GM19438 (cell line): ENCODE measurements at regions not wholly inside any gene's neighbourhood (a gene's known extent, or its start where the extent isn't known, plus 50 kb on each side); places are given as distances from the start of the nearest gene placed in this dataset.

Source experiments
- ATAC-seq: cut with Tn5 transposase; IDR thresholded peaks from one replicate; pipeline ENCODE4 v1.9.1; 2021; ENCODE audit warnings: low read depth; ENCODE audit not compliant: unreplicated experiment

- no peak for ATAC-seq
These were observed 104.0 kb upstream of the IQSEC1 start for GRCh38 chr3:13177236-13177635.

DNA sequence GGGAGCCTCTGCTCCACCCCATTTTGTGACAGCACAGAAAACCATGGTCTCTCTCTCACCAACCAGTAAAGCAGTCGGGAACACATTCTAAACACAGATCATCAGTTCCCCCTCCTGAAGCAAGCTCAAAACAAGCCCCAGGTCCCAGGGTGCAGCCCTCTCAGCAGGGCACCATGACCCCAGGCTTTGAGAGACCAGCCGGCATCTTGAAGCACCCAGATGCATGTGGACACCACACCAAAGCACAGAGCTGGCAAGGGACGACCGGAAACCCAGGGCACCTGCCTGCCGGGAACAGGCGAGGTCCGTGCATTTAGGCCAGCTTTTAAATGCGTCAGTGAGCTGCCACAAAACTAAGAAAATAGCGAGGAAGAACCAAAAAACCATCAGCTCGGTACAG, 103.2 kb upstream of the IQSEC1 start:
- ATAC-seq, result no peak

DNA sequence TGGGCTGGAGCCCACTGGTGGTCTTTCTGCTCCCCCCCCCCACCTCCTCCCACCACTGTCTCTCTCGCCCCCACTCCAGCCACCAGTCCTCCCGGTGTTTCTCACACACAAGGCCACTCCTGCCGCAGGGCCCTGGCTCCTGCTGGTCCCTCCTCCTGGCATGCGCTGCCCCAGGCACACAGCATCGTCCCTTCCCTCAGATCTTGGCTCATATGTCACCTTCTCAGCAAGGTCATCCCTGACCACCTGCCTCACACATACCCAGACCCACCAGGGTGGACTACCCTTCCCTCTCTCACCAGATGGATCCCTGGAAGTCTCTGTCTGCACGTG, 101.5 kb upstream of the IQSEC1 start:
- no peak for ATAC-seq

GRCh38 chr3:13174011-13174802, 101.0 kb upstream of the IQSEC1 start:
- no peak for ATAC-seq

DNA sequence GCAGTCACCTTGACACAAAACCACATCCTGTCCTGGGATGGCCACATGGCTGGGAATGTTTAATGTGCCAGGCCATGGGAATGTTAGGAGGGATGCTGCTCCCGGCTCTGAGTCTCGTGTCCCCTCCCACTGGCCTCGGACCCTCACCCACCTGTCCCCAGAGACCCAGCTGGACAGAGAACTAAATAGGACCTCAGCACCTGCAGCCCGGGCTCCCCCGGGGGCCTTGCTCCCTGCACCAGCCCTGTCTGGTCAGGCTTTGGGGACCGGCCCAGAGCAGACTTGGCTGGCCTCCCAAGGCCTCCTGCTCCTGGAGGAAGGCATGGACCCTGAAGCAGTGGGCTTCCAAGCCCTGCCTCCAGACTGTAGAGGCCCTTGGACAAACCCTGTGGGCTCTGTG, 100.0 kb upstream of the IQSEC1 start:
- ATAC-seq, result no peak

GRCh38 chr3:13172644-13173013, 99.4 kb upstream of the IQSEC1 start:
- ATAC-seq, result no peak

DNA sequence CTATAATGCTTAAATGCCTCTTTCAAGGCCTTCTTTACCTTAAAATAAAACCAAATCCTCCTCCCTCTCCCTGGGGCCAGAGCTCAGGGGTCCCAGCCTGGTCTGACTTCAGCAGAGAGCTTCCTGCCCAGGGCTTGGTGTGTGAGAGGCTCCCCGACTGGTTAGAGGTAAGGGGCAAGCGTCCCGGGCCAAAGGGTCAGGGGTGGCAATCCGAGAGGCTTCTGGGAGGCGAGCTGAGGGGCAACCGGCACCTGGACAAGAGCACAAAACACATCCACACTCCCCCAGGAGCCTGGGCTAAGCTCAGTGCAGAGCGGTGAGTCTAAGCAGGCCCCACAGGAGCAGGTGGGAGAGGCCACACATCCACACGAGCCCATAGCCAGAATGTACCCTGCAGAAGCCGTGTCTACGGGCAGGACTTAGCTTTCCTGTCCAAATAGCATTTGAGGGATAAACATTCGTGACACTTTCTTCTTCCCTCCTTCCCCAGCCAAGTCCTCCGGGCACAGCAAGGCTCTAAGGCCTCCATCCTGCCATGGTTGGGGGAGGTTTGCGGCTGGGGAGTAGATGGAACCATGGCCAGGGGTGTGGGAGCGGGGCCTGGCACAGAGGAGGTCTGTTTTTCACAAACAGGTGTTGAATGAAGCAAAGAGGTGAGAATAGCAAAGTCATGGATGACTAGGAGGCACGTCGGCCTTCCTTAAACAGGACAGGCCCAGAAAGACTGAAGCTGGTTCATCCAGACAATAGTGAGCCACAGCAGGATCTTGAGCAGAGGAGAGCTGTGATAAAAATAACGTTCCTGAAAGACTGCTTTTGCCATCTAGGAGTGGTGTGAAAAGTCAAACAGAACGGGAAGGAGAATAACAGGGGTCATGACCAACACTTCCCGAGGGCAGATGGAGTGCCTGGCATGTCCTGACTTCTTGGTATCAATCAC, 98.7 kb upstream of the IQSEC1 start:
- no peak for ATAC-seq

DNA sequence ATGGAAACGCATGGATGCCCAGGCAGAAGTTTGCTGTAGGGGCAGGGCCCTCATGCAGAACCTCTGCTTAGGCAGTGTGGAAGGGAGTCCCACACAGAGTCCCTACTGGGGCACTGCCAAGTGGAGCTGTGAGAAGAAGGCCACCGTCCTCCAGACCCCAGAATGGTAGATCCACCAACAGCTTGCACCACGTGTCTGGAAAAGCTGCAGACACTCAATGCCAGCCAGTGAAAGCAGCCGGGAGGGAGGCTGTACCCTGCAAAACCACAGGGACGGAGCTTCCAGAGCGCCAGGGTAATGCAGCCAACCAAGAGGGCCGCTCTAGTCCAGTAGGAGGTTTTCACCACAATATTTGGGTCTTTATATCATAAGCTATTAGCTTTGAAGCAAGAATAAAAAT, 97.1 kb upstream of the IQSEC1 start:
- no peak for ATAC-seq

- ATAC-seq, result no peak
These were observed 95.2 kb upstream of the IQSEC1 start for GRCh38 chr3:13168391-13168790.

DNA sequence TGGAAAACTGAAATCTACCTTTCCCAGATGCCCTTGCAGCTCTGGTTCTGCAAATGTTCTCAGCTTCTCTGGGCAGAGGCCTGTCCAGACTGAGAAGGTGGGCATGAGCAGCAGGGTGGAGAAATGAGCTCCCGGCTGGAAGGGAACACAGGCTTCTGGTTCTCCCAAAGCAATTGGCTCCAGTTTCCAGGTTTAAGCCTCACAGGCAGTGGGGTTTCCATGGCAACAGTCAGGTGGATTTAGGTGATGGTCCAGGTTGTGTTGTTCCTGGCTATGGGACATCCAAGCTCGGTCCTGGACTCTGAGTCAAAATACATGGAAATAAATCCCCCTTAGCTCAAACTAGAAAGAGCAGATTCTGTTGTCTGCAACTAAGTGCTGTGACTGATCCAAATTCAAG, 94.6 kb upstream of the IQSEC1 start:
- ATAC-seq, result no peak

- ATAC-seq, result no peak
These were observed 94.0 kb upstream of the IQSEC1 start for GRCh38 chr3:13167064-13167743.

GRCh38 chr3:13166243-13167063, 93.2 kb upstream of the IQSEC1 start:
- no peak for ATAC-seq

- ATAC-seq, result no peak
These were observed 92.3 kb upstream of the IQSEC1 start for GRCh38 chr3:13165576-13165975.

DNA sequence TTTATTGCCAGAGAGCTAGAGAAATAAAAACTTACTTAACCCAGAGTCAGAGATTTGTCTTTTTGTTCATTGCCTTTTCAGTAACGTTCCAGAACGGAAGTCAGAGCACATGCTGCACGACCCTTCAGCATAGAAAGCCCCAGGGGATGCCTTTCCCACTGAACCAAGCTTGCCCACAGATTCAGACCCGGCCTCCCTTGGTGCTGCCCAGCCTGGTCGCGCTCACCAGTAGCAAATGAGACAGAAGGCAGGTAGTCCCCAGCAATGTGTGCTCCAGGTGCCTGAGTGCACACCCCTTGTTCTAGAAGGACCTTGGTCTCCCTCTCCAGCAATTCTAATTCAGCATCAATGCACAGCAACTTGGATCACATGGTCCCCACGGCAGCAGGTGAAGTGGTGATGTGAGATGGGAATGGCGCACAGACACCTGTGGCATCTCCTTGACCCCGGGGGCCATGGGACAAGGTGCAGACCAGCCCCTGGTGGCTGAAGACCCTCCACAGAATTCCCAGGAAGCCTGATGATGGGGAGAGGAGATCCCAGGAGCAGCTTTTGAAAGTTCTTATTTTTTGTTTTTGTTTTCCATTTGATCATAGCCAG, 91.8 kb upstream of the IQSEC1 start:
- ATAC-seq, result no peak

- no peak for ATAC-seq
These were observed 90.7 kb upstream of the IQSEC1 start for GRCh38 chr3:13163848-13164382.

GRCh38 chr3:13162549-13163320, 89.5 kb upstream of the IQSEC1 start:
- no peak for ATAC-seq

GRCh38 chr3:13161771-13162535, 88.7 kb upstream of the IQSEC1 start:
- no peak for ATAC-seq

DNA sequence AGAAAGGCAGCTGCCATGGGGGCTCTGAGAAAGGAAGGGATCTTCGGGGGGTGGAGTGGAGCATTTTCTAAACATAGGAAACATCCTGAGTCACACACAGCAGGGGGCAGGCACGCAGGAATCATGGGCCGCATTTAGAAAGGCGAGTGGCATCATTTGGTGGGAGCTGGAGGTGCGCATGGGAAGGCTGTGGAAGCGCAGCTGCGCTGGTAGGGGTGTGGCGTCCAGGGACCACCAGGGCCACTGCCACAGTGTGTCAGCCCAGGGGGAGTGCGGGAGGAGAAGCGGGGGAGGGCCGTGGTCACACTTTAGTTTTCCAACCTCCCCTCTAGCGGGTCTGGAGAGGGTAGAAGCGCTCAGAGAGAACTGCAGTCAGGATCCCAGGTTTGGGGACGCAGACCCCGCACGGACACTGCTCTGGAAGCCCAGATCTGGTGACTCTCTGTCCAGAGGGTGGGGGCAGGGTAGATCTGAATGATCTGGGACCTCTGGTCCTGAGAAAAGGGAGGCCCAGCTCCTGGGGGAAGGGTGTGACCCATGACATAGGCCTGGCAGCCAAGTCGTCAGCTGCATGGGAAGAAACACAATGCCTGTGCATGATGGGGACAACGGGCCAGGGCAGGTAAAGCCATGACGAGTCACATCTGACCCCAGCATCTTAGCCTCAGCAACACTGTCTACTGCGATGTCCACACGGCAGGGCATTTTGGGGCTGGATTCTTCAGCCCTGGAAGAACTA, 88.0 kb upstream of the IQSEC1 start:
- ATAC-seq, result no peak
